HG03442 (cell line): ENCODE measurements at regions not wholly inside any gene's neighbourhood (a gene's known extent, or its start where the extent isn't known, plus 50 kb on each side); places are given as distances from the start of the nearest gene placed in this dataset.

ENCODE experiments used
- ATAC-seq: cut with Tn5 transposase; IDR thresholded peaks from one replicate; pipeline ENCODE4 v1.9.1; 2021; ENCODE audit warnings: mild to moderate bottlenecking, moderate library complexity; ENCODE audit not compliant: unreplicated experiment

GRCh38 chr9:26326563-26326962 lies 566.0 kb downstream of the CAAP1 start:
- ATAC-seq: peak; percentile 77

- no peak for ATAC-seq
Measured at GRCh38 chr9:26325444-26325829, 567.2 kb downstream of the CAAP1 start.

GRCh38 chr9:26324786-26325443 lies 567.7 kb downstream of the CAAP1 start:
- ATAC-seq: no peak

GRCh38 chr9:26321935-26322334 lies 570.7 kb downstream of the CAAP1 start:
- ATAC-seq: no peak

DNA sequence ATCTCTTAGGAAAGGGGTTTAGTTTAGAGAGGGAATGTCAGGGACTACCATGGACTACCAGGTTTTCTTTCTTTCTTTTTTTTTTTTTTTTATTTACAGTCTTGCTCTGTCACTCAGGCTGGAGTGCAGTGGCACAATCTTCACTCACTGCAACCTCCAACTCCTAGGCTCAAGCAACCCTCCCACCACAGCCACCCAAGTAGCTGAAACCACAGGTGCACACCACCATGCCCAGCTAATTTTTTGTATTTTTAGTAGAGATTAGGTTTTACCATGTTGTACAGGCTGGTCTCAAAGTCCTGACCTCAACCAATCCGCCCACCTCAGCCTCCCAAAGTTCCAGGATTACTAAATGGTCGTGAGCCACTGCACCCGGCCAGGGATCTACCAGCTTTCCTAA lies 572.7 kb downstream of the CAAP1 start:
- no peak for ATAC-seq

DNA sequence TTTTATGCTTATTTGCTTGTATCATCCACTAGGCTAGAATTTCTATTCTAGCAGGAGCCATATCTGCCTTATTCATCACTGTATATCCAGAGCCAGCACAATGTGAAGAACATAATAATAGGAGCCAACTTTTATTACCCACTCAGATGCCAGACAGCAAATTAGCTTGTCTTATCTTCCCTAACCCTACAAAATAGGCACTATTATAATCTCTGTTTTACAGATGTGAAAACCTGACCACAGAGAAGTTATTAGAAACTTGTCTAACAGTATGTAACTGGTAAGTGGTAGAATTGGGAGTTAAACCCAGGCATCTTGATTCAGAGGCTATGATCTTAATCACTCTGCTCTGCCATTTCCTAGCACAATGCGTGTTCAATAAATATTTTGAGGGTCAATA lies 579.5 kb downstream of the CAAP1 start:
- no peak for ATAC-seq

- ATAC-seq: no peak
Measured at GRCh38 chr9:26311463-26311995, 581.1 kb downstream of the CAAP1 start.

GRCh38 chr9:26310294-26310693 lies 582.3 kb downstream of the CAAP1 start:
- no peak for ATAC-seq

GRCh38 chr9:26308328-26308727 lies 584.3 kb downstream of the CAAP1 start:
- no peak for ATAC-seq

DNA sequence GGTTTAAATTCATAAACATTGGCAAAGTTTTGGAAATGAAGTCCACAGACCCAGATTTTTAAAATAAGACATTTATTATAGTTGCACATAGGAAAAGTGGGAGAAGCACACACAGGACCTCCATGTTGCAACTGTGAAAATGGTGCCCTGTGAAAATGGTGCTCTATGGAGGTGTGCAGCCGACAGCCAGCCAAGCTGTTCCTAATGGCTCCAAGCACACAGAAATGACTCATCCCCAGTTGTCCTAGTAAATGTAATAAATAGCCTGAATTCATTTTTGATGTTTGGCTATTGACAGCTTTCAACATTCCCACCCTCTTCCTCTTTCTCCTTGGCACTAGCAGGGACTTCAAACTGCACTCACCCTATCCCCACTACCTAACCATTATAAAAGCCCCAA lies 590.9 kb downstream of the CAAP1 start:
- ATAC-seq: no peak

DNA sequence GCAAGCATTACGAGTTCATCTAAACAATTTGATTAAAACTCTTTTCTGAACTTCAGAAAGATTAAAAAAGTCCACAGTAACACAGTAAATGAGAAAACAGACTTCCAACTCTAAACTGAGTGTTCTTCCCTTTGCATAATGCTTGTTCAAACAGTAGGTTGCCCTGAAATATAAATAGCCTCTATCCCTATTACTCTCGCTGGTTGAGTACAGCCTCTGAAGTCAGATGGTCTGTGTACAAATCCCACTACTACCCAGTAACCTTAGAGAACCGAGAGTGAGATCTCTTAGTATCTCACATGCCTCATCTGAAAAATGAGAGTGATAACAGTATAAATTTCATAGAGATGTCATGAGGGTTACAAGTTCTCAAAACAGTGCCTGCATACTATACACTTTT lies 591.6 kb downstream of the CAAP1 start:
- ATAC-seq: no peak

DNA sequence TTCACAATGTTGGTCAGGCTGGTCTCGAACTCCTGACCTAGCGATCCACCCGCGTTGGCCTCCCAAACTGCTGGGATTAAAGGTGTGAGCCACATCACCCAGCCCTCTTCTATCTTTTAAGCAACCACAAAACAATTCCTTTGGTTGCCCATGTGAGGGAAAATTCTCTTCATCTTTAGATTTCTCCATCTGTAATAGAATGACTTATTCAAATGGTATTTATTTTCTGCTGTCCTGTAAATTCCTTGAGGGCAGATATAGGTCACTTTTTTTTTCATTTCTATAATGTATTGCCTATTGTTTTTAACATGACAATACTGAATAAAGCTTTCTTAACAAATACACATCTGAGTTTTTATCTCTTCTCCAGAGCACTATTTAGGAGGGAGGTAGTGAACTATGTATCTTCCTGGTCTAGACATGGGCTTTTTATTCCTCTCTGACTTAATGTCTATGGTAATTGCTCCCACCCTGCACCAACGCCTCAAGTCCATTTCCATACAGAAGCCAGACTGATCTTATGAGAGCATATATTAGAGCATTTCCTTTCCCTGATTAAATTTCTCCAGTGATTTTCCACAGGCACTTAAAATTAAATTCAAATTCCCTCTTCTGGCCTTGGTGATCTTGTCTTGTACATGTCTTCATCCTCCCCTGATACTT lies 595.6 kb downstream of the CAAP1 start:
- ATAC-seq: no peak

DNA sequence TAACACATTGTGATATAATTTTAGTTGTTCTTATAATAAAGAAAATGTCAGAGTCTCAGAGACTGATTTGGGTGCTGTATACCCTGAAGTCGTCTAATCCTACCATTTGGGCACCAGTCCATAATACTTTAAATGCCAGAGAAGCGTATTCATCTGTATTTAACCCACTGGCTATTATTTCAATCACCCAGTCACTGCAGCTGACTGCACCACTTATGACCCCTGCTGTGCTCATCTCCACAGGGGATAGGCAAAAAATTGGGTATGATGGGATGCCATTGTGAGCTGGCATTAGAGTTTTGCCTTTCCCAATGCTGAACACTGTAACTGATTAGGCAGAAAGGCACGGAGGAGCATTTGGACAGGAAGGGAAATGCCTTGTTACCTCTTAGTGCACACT lies 599.7 kb downstream of the CAAP1 start:
- ATAC-seq: no peak

DNA sequence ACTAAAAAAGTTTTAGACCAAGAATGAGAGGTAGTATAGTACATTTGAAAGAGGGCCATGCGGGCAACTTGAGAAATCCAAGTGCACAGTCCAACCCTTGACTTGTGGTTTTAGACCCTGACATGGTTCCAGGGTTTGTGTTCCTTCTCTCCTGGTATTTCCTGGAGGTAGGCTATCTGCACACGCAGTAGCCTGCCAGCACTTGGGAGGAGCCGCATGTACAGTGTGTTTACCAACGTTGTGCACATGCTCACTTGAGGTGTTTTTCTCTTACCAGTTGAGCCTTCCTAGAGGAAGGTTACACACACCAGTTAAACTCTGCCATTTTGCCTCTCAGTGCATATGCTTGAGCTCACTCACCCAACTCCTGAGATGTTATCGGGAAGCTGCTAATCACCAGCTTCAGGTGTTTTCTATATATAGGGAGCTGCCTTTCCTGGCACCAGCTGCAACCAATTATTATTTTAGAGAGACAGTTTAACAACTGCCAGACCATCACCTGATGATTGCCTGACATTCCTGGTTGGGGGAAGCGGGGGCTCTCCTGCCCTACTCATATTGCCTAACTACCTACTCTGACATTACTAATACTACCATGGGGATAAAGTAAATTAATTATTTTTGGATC lies 593.4 kb upstream of the TUSC1 start:
- ATAC-seq: no peak

DNA sequence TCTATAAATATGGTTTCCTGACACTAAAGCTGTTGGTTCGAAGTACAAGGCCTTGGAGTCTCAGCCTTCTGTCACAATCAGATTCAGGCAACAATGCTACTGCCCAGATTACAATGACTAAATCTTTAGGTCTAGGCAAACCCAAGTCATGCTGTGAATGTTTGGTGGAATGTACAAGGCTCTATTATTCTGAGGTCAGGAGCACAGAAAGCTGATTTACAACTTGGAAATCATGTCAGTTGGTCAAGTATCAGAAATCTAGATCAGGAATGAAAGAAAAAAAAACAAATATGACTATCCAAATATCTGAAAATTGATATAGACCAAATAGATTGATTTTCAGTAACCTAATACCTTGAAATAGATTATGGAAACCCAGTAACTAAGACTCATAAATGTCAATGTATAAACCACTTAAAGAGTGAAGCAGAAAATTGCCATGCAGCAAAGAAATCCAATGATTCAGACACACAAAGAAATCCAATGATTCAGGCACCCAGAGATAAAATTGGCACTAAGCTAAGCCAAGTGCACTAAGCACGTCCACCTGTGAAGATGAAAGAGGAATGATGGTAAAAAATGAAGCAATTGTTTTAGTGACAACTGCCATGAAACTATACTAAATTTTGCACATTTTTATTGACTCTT lies 588.0 kb upstream of the TUSC1 start:
- no peak for ATAC-seq

GRCh38 chr9:26264709-26265601 lies 586.7 kb upstream of the TUSC1 start:
- no peak for ATAC-seq

DNA sequence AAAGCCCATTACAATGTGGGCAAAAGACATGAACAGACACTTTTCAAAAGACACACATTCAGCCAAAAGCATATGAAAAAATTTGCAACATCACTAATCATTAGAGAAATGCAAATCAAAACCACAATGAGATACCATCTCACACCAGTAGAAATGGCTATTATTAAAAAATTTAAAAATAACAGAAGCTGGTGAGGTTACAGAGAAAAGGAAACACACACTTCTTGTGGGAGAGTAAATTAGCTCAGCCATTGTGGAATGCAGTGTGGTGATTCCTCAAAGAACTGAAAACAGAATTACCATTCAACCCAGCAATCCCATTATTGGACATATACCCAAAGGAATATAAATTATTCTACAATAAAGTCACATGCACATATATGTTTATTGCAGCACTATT lies 585.2 kb upstream of the TUSC1 start:
- ATAC-seq: no peak

DNA sequence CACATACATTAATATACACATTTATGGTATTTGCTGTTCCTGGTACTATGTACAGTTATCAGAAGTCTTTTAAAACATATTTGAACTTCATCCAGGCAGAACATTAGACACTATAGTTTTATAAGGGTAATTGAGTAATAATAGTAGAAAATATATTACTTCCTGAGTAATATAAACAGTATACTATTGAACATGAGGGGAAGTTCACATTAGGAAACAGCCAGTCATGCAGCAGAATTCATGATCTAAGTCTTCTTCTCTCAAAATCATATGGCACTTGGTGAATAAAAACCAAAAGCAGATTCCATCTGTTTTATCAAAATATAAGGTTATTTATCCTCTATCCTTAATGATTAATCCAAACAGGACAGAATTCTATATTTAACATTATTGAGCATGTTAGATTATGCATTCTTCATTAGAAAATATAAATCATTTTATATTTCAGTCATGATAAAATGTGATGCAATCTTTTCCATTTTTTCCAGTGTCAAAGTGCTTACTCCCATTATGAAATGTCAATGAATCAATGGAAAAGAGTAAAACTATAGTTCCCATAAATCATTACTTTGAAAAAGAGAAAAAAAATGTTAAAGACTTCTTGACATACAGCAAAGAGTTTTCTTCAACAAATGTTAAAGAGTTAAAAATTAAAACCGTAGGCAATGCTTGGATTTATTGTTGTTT lies 584.3 kb upstream of the TUSC1 start:
- no peak for ATAC-seq

DNA sequence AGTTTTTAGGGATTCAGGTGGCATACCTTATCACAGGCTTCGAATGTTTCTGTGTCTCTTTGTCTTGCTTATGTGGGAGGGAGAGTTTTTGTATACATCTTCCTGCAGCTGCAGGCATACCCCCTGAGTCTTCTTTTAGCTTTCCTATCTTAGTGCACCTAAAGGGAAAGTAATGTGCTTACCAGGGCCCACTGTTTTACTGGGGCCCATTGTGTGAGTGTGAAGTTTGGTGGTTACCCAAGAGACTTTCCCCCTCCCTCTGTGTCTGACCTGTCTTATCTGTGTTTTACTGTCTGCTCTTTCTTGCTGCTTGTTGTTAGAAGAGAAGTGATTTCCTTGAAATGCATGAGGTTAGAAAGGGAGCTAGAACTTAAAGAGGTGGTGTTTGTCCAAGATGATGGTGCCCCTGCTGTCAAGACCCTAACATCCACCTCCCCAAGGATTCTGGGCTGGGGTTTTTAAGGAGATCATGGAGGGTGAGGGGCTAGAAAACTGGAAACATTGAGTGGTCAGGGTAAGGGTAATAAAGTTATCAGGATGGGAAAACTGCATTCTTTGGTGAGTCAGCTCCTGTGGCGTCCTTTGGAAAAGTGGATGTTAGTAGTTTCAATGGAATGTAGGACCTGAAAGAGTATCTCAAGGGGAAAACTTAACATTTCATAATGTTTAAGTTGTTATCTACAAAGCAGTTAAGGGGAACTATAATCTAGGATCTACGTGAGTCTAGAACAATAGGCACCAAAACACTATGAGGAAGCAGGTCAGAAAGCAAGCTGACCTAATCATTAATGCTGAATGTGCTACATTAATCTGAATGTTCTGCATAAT lies 583.5 kb upstream of the TUSC1 start:
- ATAC-seq: no peak
